ENCODE measurements at regions not wholly inside any gene's neighbourhood (a gene's known extent, or its start where the extent isn't known, plus 50 kb on each side); places are given as distances from the start of the nearest gene placed in this dataset.

GRCh38 chr2:220931491-220931890, 640.6 kb downstream of the EPHA4 start:
- no peak overlapping the region for H3K27ac Mint-ChIP-seq
- ATAC-seq (ENCODE audit: low read depth in 2 of 2) (no peak), DNase-seq (no peak)
- H3K9me3 Mint-ChIP-seq, result peaks cover 8 to 24% (median 13%) of the 10 kb centered on the region in 7 donors
- H3K36me3 Mint-ChIP-seq, result peaks cover 0 to 10% of the 10 kb centered on the region in 2 donors
- H3K4me1 Mint-ChIP-seq, result no peaks in the 10 kb centered on the region
- H3K27me3 Mint-ChIP-seq, result no peaks in the 10 kb centered on the region
- H3K4me3 Mint-ChIP-seq, result no peak overlapping the region

GRCh38 chr2:220932041-220932440, 640.1 kb downstream of the EPHA4 start:
- Mint-ChIP-seq H3K27me3 (peaks cover 0 to 3% (median 0%) of the 10 kb centered on the region in 3 donors), H3K27ac (no peak overlapping the region), H3K4me1 (no peaks in the 10 kb centered on the region), H3K9me3 (peaks cover 3 to 19% (median 8%) of the 10 kb centered on the region in 7 donors), H3K36me3 (peaks cover 0 to 5% of the 10 kb centered on the region in 2 donors), H3K4me3 (no peak overlapping the region)
- DNase-seq (no peak), ATAC-seq (ENCODE audit: low read depth in 2 of 2) (no peak)

GRCh38 chr2:220935789-220936321, 636.2 kb downstream of the EPHA4 start:
- no peaks in the 10 kb centered on the region for H3K36me3 Mint-ChIP-seq
- no peak overlapping the region for H3K27ac Mint-ChIP-seq
- no peaks in the 10 kb centered on the region for H3K4me1 Mint-ChIP-seq
- H3K27me3 Mint-ChIP-seq, result peaks cover 0 to 10% (median 0%) of the 10 kb centered on the region in 3 donors
- H3K4me3 Mint-ChIP-seq, result no peak overlapping the region
- no peaks in the 10 kb centered on the region for H3K9me3 Mint-ChIP-seq
- DNase-seq (no peak), ATAC-seq (ENCODE audit: low read depth in 2 of 2) (no peak)

- H3K27me3 Mint-ChIP-seq, result peaks cover 0 to 10% (median 0%) of the 10 kb centered on the region in 3 donors
- H3K9me3 Mint-ChIP-seq, result no peaks in the 10 kb centered on the region
- no peak for ATAC-seq (ENCODE audit: low read depth in 2 of 2)
- H3K27ac Mint-ChIP-seq, result no peak overlapping the region
- H3K4me3 Mint-ChIP-seq, result no peak overlapping the region
- no peaks in the 10 kb centered on the region for H3K4me1 Mint-ChIP-seq
- DNase-seq, result no peak
- no peaks in the 10 kb centered on the region for H3K36me3 Mint-ChIP-seq
Measured at GRCh38 chr2:220936641-220937197, 635.4 kb downstream of the EPHA4 start.

- peaks cover 0 to 10% (median 0%) of the 10 kb centered on the region in 3 donors for H3K27me3 Mint-ChIP-seq
- no peaks in the 10 kb centered on the region for H3K36me3 Mint-ChIP-seq
- DNase-seq (no peak), ATAC-seq (ENCODE audit: low read depth in 2 of 2) (no peak)
- no peaks in the 10 kb centered on the region for H3K9me3 Mint-ChIP-seq
- H3K27ac Mint-ChIP-seq, result no peak overlapping the region
- H3K4me1 Mint-ChIP-seq, result no peaks in the 10 kb centered on the region
- no peak overlapping the region for H3K4me3 Mint-ChIP-seq
Measured at GRCh38 chr2:220937245-220937644, 634.9 kb downstream of the EPHA4 start.

- DNase-seq, result no peak
- H3K9me3 Mint-ChIP-seq, result no peaks in the 10 kb centered on the region
- H3K27me3 Mint-ChIP-seq, result peaks cover 0 to 12% (median 0%) of the 10 kb centered on the region in 3 donors
- no peak for ATAC-seq (ENCODE audit: low read depth in 2 of 2)
- no peaks in the 10 kb centered on the region for H3K36me3 Mint-ChIP-seq
- no peak overlapping the region for H3K27ac Mint-ChIP-seq
- H3K4me3 Mint-ChIP-seq, result no peak overlapping the region
- no peaks in the 10 kb centered on the region for H3K4me1 Mint-ChIP-seq
Measured at GRCh38 chr2:220940646-220941045, 631.5 kb downstream of the EPHA4 start.

GRCh38 chr2:220941683-220942082, 630.4 kb downstream of the EPHA4 start:
- peaks cover 0 to 14% (median 0%) of the 10 kb centered on the region in 3 donors for H3K27me3 Mint-ChIP-seq
- no peak overlapping the region for H3K4me3 Mint-ChIP-seq
- H3K9me3 Mint-ChIP-seq, result no peaks in the 10 kb centered on the region
- no peaks in the 10 kb centered on the region for H3K36me3 Mint-ChIP-seq
- no peak for ATAC-seq (ENCODE audit: low read depth in 2 of 2)
- H3K27ac Mint-ChIP-seq, result no peak overlapping the region
- DNase-seq, result no peak
- no peaks in the 10 kb centered on the region for H3K4me1 Mint-ChIP-seq

- Mint-ChIP-seq H3K4me3 (no peak overlapping the region), H3K9me3 (no peaks in the 10 kb centered on the region), H3K4me1 (no peaks in the 10 kb centered on the region), H3K27ac (no peak overlapping the region), H3K36me3 (no peaks in the 10 kb centered on the region), H3K27me3 (peaks cover 5 to 13% (median 11%) of the 10 kb centered on the region in 3 donors)
- DNase-seq (no peak), ATAC-seq (ENCODE audit: low read depth in 2 of 2) (no peak)
Measured at GRCh38 chr2:220946552-220946951, 625.6 kb downstream of the EPHA4 start.

GRCh38 chr2:220948579-220948978, 623.5 kb downstream of the EPHA4 start:
- no peak for DNase-seq
- no peak overlapping the region for H3K4me3 Mint-ChIP-seq
- peaks cover 0 to 6% (median 4%) of the 10 kb centered on the region in 7 donors for H3K9me3 Mint-ChIP-seq
- no peak for ATAC-seq (ENCODE audit: low read depth in 2 of 2)
- no peaks in the 10 kb centered on the region for H3K4me1 Mint-ChIP-seq
- no peak overlapping the region for H3K27ac Mint-ChIP-seq
- peaks cover 5 to 13% (median 11%) of the 10 kb centered on the region in 3 donors for H3K27me3 Mint-ChIP-seq
- H3K36me3 Mint-ChIP-seq, result no peaks in the 10 kb centered on the region

- Mint-ChIP-seq H3K36me3 (no peaks in the 10 kb centered on the region), H3K4me3 (no peak overlapping the region), H3K4me1 (no peaks in the 10 kb centered on the region), H3K27me3 (peaks cover 5 to 13% (median 11%) of the 10 kb centered on the region in 3 donors), H3K9me3 (peaks cover 0 to 13% (median 4%) of the 10 kb centered on the region in 7 donors), H3K27ac (no peak overlapping the region)
- DNase-seq, result no peak
- ATAC-seq (ENCODE audit: low read depth in 2 of 2), result no peak
Measured at GRCh38 chr2:220949466-220949865, 622.6 kb downstream of the EPHA4 start.

- no peaks in the 10 kb centered on the region for H3K4me1 Mint-ChIP-seq
- H3K36me3 Mint-ChIP-seq, result no peaks in the 10 kb centered on the region
- H3K4me3 Mint-ChIP-seq, result no peak overlapping the region
- H3K27me3 Mint-ChIP-seq, result peaks cover 6 to 14% (median 12%) of the 10 kb centered on the region in 3 donors
- DNase-seq (no peak), ATAC-seq (ENCODE audit: low read depth in 2 of 2) (no peak)
- H3K9me3 Mint-ChIP-seq, result peaks cover 3 to 13% (median 4%) of the 10 kb centered on the region in 7 donors
- H3K27ac Mint-ChIP-seq, result no peak overlapping the region
Measured at GRCh38 chr2:220955776-220956175, 616.3 kb downstream of the EPHA4 start.

GRCh38 chr2:220956429-220956828, 615.7 kb downstream of the EPHA4 start:
- no peak for DNase-seq
- H3K27me3 Mint-ChIP-seq, result peaks cover 6 to 14% (median 12%) of the 10 kb centered on the region in 3 donors
- H3K9me3 Mint-ChIP-seq, result peaks cover 3 to 13% (median 4%) of the 10 kb centered on the region in 7 donors
- no peak for ATAC-seq (ENCODE audit: low read depth in 2 of 2)
- peak overlapping the region in 1 of 8 donors; percentile 6 for H3K4me3 Mint-ChIP-seq
- no peaks in the 10 kb centered on the region for H3K36me3 Mint-ChIP-seq
- H3K4me1 Mint-ChIP-seq, result no peaks in the 10 kb centered on the region
- peak overlapping the region in 1 of 6 donors; percentile 20 for H3K27ac Mint-ChIP-seq

GRCh38 chr2:220959391-220959802, 612.7 kb downstream of the EPHA4 start:
- DNase-seq (no peak), ATAC-seq (ENCODE audit: low read depth in 2 of 2) (no peak)
- Mint-ChIP-seq H3K27ac (no peak overlapping the region), H3K4me1 (no peaks in the 10 kb centered on the region), H3K27me3 (peaks cover 6 to 14% (median 12%) of the 10 kb centered on the region in 3 donors), H3K36me3 (no peaks in the 10 kb centered on the region), H3K9me3 (peaks cover 0 to 4% (median 0%) of the 10 kb centered on the region in 7 donors), H3K4me3 (no peak overlapping the region)

- Mint-ChIP-seq H3K27ac (no peak overlapping the region), H3K36me3 (no peaks in the 10 kb centered on the region), H3K4me1 (no peaks in the 10 kb centered on the region), H3K27me3 (peaks cover 6 to 15% (median 9%) of the 10 kb centered on the region in 3 donors), H3K9me3 (peaks cover 0 to 4% (median 0%) of the 10 kb centered on the region in 7 donors), H3K4me3 (no peak overlapping the region)
- ATAC-seq (ENCODE audit: low read depth in 2 of 2) (no peak), DNase-seq (no peak)
Measured at GRCh38 chr2:220961143-220961860, 610.8 kb downstream of the EPHA4 start.

Measured in naive B cell (primary cell).